HepG2 (cell line): ENCODE measurements at regions not wholly inside any gene's neighbourhood (a gene's known extent, or its start where the extent isn't known, plus 50 kb on each side); places are given as distances from the start of the nearest gene placed in this dataset.

Experiments used
- FOXK2 ChIP-seq: fragments of 450-650 bp; IDR thresholded peaks from 2 replicates; pipeline ENCODE4 v1.6.1; 2016
- KLF12 ChIP-seq: sonication (generic); formaldehyde crosslinking; IDR thresholded peaks from 2 replicates; pipeline ENCODE4 v1.4.0; 2020; ENCODE audit warnings: missing genetic modification reagents, borderline replicate concordance
- SKIL ChIP-seq: sonication (generic); formaldehyde crosslinking; IDR thresholded peaks from 2 replicates; pipeline ENCODE4 v1.8.0; 2022; ENCODE audit warnings: missing genetic modification reagents, mild to moderate bottlenecking, moderate library complexity, borderline replicate concordance
- TBP ChIP-seq: sonication (generic); formaldehyde crosslinking; IDR thresholded peaks from 2 replicates; pipeline ENCODE4 v1.5.0; 2020; ENCODE audit warnings: missing genetic modification reagents
- ZC3H4 ChIP-seq: sonication (generic); formaldehyde crosslinking; IDR thresholded peaks from 2 replicates; pipeline ENCODE4 v1.4.0; 2020; ENCODE audit warnings: missing genetic modification reagents, borderline replicate concordance
- ZFP36 ChIP-seq: fragments of 150-350 bp; IDR thresholded peaks from 2 replicates; pipeline ENCODE4 v1.6.1; 2018; ENCODE audit warnings: borderline replicate concordance, low read length, low read depth; ENCODE audit not compliant: partially characterized antibody
- ZNF326 ChIP-seq: sonication (generic); formaldehyde crosslinking; IDR thresholded peaks from 2 replicates; pipeline ENCODE4 v1.4.0; 2020; ENCODE audit warnings: missing genetic modification reagents, borderline replicate concordance
- ZNF580 ChIP-seq: IDR thresholded peaks from 2 replicates; pipeline ENCODE4 v1.6.1; 2016; ENCODE audit warnings: low read depth, borderline replicate concordance
- ZNF816 ChIP-seq: sonication (generic); formaldehyde crosslinking; IDR thresholded peaks from 2 replicates; pipeline ENCODE4 v1.8.0; 2022; ENCODE audit warnings: missing genetic modification reagents, mild to moderate bottlenecking, borderline replicate concordance

GRCh38 chr16:54798267-54798666, 132.4 kb upstream of the IRX5 start:
- TF ChIP-seq ZNF816 (CRISPR knock-in tag) = no peak
- no peak for TF ChIP-seq ZNF326 (CRISPR knock-in tag)
- no peak for TF ChIP-seq TBP
- no peak for TF ChIP-seq ZC3H4 (CRISPR knock-in tag)
- no peak for TF ChIP-seq ZFP36
- no peak for TF ChIP-seq KLF12 (CRISPR knock-in tag)
- TF ChIP-seq FOXK2 = no peak
- TF ChIP-seq ZNF580 (CRISPR knock-in tag) = no peak
- no peak for TF ChIP-seq SKIL
